Mammary epithelial cell (primary cell): ENCODE measurements at regions not wholly inside any gene's neighbourhood (a gene's known extent, or its start where the extent isn't known, plus 50 kb on each side); places are given as distances from the start of the nearest gene placed in this dataset.

ENCODE experiments used
- CTCF ChIP-seq, 2 donors: IDR thresholded peaks in 1 of 2; conservative IDR thresholded peaks in 1 of 2; 2 replicates each; pipeline ENCODE4 v1.5.1; 2011 to 2012; ENCODE audit warnings: inconsistent platforms in 2 of 2, low read length in 2 of 2, mild to moderate bottlenecking in 2 of 2, control low read depth in 1 of 2, low read depth in 1 of 2; ENCODE audit not compliant: insufficient read depth in 1 of 2; ENCODE audit errors: extremely low read depth in 1 of 2
- EZH2 ChIP-seq: IDR thresholded peaks from 2 replicates; pipeline ENCODE4 v1.6.1; 2012; ENCODE audit warnings: low read length, inconsistent platforms, borderline replicate concordance

GRCh38 chr5:164005071-164005470, 499.7 kb downstream of the MAT2B start:
- TF ChIP-seq CTCF (conservative IDR thresholded peaks at IDR 0.05 in 1 of 2, IDR thresholded peaks at IDR 0.05 in 1 of 2; ENCODE audit: extremely low read depth in 1 of 2, insufficient read depth in 1 of 2, low read depth in 1 of 2, low read length in 2 of 2) (no peak), EZH2 (no peak)
